DMS 273 (cell line): ENCODE measurements at regions not wholly inside any gene's neighbourhood (a gene's known extent, or its start where the extent isn't known, plus 50 kb on each side); places are given as distances from the start of the nearest gene placed in this dataset.

Experiments
- DNase-seq: peaks from one replicate; lab custom pipeline; 2025; ENCODE audit not compliant: unreplicated experiment; lab: John Stamatoyannopoulos, UW

GRCh38 chr6:81484251-81484650 lies 268.2 kb downstream of the TENT5A start:
- DNase-seq, result no peak

DNA sequence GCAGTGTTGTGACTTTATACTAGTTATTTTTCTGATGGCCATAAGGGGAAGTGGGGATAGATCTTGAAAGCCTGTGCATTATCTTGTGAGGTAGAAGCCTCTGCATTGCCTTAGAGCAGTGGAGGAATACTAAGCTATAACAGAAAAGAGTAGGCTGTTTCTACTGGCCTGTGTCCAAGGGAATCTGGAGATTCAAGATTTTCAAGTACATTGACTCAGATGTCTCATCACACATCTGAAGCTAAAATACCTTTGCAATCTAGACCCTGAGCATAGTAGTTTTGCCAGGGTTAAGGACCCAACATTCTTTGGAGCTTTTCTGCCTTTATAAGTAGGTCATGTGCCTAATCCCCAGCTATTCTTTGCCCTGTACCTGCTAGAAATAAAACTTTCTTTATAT lies 272.3 kb downstream of the TENT5A start:
- no peak for DNase-seq

GRCh38 chr6:81476881-81477280 lies 275.6 kb downstream of the TENT5A start:
- DNase-seq, result no peak

DNA sequence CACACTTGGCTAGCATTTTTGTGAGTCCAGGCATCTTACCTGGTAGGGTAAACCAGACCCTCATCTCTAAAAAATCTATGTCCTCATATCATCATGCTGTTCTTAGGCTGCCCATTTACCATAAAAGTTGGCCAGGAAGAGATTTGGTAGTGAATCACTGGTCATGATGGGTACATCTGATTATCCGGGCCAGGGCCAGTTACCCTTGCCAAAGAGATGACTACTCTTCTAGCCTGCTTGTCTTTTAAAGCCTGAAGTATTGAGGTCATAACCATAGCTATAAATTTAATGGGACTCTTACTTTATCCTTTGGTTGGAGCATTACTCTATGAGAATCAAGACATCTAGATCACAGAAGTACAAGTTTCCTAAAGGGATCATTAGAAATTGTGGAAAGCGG lies 276.8 kb downstream of the TENT5A start:
- no peak for DNase-seq

- peak; percentile 43 for DNase-seq
These were observed 286.6 kb downstream of the TENT5A start for GRCh38 chr6:81465859-81466258.

DNA sequence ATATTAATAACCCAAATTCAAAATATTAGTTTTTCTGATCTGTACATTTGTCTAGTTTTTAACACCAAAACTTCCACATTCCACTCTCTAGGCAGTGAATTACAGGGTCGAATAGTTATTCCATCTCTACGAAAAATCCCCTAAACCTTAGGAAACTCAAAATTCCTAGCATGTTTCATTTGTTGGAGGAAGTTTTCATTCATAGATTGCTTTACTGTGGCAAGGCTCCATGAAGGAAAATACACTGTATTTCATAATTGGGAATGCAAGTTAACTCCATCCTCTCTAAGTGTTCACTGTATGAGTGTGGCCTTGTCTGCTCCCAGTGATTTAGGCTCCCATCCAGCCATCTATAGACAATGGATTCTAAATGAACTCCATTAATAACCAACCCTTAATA lies 296.1 kb downstream of the TENT5A start:
- DNase-seq, result no peak

DNA sequence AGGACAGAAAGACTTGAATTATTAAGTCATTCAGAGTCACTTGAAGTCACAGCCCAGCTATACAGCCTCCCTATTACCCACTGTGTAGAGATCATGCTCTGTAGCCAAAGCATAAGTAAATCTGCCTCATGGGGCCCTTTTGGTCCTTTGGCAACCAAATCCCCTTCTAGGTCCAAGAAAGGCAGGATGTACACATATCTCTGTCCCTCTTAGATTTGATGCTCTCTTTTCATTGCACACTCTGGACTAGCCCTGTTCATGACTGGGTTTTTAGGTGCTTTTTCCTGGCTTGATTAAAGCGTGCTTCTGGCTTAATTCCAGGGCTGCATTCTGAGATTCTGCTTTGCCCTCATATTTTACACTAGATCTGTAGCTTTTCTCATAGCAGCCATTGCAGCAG lies 296.8 kb downstream of the TENT5A start:
- DNase-seq, result no peak

DNA sequence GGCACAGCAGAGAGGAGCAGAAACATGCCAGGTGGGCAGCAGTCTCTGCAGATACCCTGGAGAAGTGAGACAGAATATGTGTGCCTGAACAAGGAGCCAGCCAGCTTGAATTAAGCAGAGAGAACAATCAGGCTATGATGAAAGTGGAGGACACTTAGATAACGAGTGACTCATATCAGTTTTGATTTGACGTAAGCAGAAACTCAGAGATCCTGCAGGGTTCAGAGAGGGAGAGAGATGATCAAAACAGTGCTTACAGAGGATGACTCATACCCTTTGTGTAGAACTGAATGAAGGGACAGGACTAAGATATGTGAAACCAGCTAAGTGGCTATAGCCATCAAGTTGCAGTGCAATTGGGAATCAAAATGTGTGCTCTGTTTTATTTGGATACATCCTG lies 300.7 kb downstream of the TENT5A start:
- no peak for DNase-seq

- no peak for DNase-seq
These were observed 302.3 kb downstream of the TENT5A start for GRCh38 chr6:81450180-81450579.

DNA sequence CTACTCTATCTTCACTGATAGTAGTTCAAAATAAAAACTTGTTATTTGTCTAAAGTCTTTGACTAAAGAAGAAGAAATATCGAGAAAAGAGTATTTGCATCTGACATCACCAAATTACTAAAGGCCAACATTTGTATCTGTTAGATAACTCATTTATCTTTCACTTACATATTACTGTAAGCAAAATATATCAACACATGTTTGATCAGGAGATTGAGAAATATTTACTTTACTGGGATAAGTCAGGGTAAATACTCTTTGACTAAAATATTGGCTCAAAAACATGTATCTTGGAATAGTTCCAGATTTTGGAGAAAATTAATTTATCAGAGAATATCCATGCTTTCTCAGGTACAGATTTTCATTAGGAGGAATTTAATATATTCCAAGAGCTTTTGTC lies 306.0 kb downstream of the TENT5A start:
- no peak for DNase-seq

GRCh38 chr6:81439417-81439816 lies 313.1 kb downstream of the TENT5A start:
- DNase-seq, result no peak

DNA sequence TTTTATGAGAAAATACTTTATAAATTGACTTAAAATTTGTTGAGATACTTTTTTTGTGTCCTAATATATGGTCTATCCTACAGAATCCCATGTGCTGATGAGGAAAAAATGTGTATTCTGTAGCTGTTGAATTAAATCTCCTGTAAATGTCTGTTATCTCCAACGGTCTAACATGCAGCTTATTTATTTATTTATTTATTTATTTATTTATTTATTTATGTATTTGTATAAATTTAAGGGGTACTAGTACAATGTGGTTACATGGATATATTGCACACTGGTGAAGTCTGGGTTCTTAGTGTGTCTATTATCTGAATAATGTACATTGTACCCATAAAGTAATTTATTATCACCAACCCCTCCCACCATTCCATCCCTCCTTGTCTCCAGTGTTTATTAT lies 315.5 kb downstream of the TENT5A start:
- no peak for DNase-seq

DNA sequence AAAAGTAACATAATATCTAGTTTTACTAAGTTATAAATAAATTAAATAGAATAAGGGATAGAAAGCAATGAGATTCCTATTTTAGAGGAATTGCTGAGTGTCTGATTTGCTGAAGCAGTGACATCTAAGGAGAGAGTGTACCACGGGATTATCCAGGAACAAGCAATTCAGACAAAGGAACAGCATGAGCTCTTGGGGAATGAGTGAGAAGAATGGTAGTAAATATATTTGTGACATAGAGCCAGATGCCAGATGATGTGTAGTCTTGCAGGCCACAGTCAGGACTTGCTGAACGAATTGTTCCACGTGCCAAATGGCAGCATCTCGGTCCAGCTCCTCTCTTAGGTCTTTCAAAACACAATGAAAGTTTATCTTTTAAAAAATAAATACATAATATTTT lies 339.2 kb downstream of the TENT5A start:
- DNase-seq, result no peak

DNA sequence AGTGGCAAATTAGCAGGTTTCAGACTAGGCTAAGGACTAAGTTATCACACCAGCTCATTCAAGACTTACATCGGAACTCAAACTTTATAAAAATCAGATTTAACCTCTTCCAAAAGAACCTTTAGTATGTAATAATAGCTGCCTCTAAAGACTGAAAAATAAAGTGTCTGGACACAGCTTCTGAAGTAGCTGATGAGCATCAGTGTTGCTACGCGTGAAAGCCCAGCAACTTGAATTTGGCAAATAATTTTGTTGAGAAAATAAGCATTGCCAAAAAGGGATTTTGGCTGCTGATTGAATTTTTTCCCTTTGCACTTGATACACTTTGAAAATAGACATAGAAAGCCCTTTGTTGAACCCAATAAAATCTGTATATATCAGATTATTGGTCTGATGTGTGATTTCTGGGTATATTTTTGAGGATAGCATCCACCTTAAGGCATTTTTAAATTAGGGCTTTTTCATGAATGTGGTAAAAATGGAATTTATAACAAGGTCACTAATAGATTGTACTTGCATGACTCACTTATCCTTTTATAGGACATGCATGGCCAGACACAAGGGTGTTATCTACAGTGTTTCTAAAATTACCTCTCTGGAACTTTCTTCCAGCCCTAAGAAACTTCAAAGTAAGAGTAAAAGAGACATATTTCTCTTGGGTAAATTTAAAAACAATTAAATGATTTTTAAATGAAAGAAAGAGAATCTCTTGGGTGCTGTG lies 350.4 kb downstream of the TENT5A start:
- DNase-seq, result no peak

DNA sequence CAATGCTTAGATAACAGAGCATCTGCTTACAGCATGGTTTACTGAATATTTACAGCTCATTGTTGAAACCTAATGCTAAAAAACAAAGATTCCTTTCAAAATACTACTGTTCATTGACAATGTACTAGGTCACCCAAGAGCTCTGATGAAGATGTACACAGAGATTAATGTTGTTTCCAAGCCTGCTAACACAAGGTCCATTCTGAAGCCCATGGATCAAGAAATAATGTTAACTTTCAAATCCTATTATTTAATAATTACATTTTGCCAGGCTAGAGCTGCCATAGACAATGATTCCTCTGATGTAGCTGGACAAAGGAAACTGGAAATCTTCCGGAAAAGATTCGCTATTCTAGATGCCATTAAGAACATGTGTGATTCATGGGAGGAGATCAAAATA lies 355.6 kb downstream of the TENT5A start:
- no peak for DNase-seq

DNA sequence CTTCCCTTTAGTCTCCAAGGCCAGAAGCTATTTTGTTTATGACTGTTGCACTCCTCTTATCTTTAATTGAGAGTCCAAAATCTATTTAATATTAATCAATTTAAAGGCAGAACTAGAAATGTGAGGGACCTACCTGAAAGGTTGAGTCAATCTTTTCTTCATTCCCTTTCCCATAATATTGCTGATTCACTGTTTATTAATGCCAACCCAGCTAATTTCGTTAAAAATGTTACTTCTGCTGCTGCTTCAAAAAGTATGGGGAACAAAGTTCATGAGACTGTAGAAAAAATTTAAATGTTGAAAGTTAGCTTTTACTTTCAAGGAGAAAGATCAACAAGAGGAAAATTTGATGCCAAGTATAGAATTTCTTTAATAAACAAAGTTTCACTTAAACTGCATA lies 365.3 kb downstream of the TENT5A start:
- DNase-seq, result no peak

DNA sequence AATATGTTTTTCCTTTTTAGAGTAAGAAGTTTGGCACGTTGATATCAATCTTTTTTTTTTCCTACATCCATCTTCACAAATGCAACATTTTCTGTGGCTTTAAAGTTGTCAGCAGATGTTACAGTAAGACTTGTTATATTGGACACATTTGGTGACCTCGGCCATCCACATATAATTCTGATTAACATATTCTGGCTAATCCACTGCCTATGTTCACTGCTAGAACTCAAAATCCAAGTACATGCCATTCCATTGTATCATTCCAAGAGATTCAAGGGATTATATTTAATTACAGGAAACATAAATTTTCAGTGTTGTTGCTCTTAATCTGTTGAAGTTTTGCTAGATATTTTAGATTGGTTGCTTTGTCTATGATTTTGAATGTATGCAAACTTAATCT lies 367.6 kb downstream of the TENT5A start:
- no peak for DNase-seq

GRCh38 chr6:81383472-81383871 lies 369.0 kb downstream of the TENT5A start:
- DNase-seq, result no peak

- DNase-seq, result no peak
These were observed 369.6 kb downstream of the TENT5A start for GRCh38 chr6:81382852-81383251.

GRCh38 chr6:81381382-81381916 lies 371.0 kb downstream of the TENT5A start:
- DNase-seq, result no peak

- no peak for DNase-seq
These were observed 371.7 kb downstream of the TENT5A start for GRCh38 chr6:81380718-81381338.

GRCh38 chr6:81376745-81377144 lies 375.7 kb downstream of the TENT5A start:
- DNase-seq, result no peak

- DNase-seq, result no peak
These were observed 379.1 kb downstream of the TENT5A start for GRCh38 chr6:81373414-81373813.
